Lung (tissue), 11 donors: ENCODE measurements at regions not wholly inside any gene's neighbourhood (a gene's known extent, or its start where the extent isn't known, plus 50 kb on each side); places are given as distances from the start of the nearest gene placed in this dataset.
A peak's percentile ranks its signal among the peaks of the same experiment; 100 is the strongest.

Source experiments
- ATAC-seq: fragments of 200-7000 bp; cut with Tn5 transposase; one replicate; pipeline ENCODE4 v1.9.1; 2020; ENCODE audit warnings: moderate number of reproducible peaks; ENCODE audit not compliant: insufficient read depth, low FRiP score
- DNase-seq, 3 donors: peaks; one replicate each; pipeline ENCODE4 v3.0.0-alpha.2; 2013 to 2017
- H3K27ac ChIP-seq, 2 donors: one replicate each; pipeline ENCODE4 v1.5.1; 2013; ENCODE audit warnings: mild to moderate bottlenecking in 2 of 2, moderate library complexity in 2 of 2, control low read depth in 1 of 2, inconsistent platforms in 1 of 2, low read depth in 1 of 2, low read length in 1 of 2
- H3K27me3 ChIP-seq, 3 donors: one replicate each; pipeline ENCODE4 v1.5.1; 2013; ENCODE audit warnings: low read length in 2 of 3; ENCODE audit not compliant: control insufficient read depth in 3 of 3, insufficient read depth in 3 of 3
- H3K36me3 ChIP-seq, 4 donors: one replicate each; pipeline ENCODE4 v1.5.1; 2013; ENCODE audit warnings: low read length in 4 of 4, mild to moderate bottlenecking in 1 of 4, moderate library complexity in 1 of 4; ENCODE audit not compliant: control insufficient read depth in 4 of 4, insufficient read depth in 4 of 4
- H3K4me1 ChIP-seq, 5 donors: one replicate each; pipeline ENCODE4 v1.5.1; 2013; ENCODE audit warnings: low read length in 5 of 5, mild to moderate bottlenecking in 2 of 5, moderate library complexity in 1 of 5; ENCODE audit not compliant: control insufficient read depth in 5 of 5, insufficient read depth in 5 of 5
- H3K4me3 ChIP-seq: one replicate; pipeline ENCODE4 v1.5.1; 2013; ENCODE audit warnings: mild to moderate bottlenecking, control low read depth, moderate library complexity
- H3K9ac ChIP-seq, 2 donors: one replicate each; pipeline ENCODE4 v1.5.1; 2013; ENCODE audit warnings: low read length in 2 of 2, control low read depth in 1 of 2; ENCODE audit not compliant: insufficient read depth in 1 of 2
- H3K9me3 ChIP-seq, 4 donors: one replicate each; pipeline ENCODE4 v1.5.1; 2013; ENCODE audit warnings: low read length in 3 of 4, mild to moderate bottlenecking in 1 of 4, moderate library complexity in 1 of 4; ENCODE audit not compliant: control insufficient read depth in 4 of 4, insufficient read depth in 3 of 4
- CTCF ChIP-seq: IDR thresholded peaks from 2 replicates; pipeline ENCODE4 v1.5.1; 2012; ENCODE audit warnings: mild to moderate bottlenecking; ENCODE audit errors: control extremely low read depth, extremely low read depth
- WGBS, 2 donors: extraction: QIAGEN DNeasy Blood & Tissue Kit; methylation state at CpG; one replicate each; pipeline ENCODE4 v1.1.7; 2013; 5-methylcytosine and 5-hydroxymethylcytosine counted together
- donor health status: control.
- donor health status: control.
- donor health status: Bipolar disorder and iron deficiency.
- donor health status: healthy.
- donor health status: DM: yes; HTN: yes; CAD: no.

- H3K36me3 ChIP-seq = no peaks in the 10 kb centered on the region
- no peaks in the 10 kb centered on the region for H3K4me1 ChIP-seq
- 84 to 85% methylated on average over 5 of the region's 5 CpGs for WGBS, 2 donors
- DNase-seq = no peak
- no peak for ATAC-seq
- peaks cover 0 to 4% (median 0%) of the 10 kb centered on the region in 4 donors for H3K9me3 ChIP-seq
- TF ChIP-seq CTCF = no peak
- H3K9ac ChIP-seq = no peak overlapping the region
- no peak overlapping the region for H3K4me3 ChIP-seq
- H3K27ac ChIP-seq = no peak overlapping the region
- peaks cover 0 to 6% (median 3%) of the 10 kb centered on the region in 3 donors for H3K27me3 ChIP-seq
These were observed 100.4 kb upstream of the IRX2 start for GRCh38 chr5:2851895-2852294.

- no peak for TF ChIP-seq CTCF
- no peak for ATAC-seq
These were observed 98.0 kb upstream of the IRX2 start for GRCh38 chr5:2849429-2849828.

GRCh38 chr5:2848619-2849018 lies 97.1 kb upstream of the IRX2 start:
- DNase-seq (peak in 2 of 3 donors; percentile 23 to 29), ATAC-seq (no peak)
- 64 to 72% methylated on average over 11 of the region's 11 CpGs for WGBS, 2 donors

More at GRCh38 chr5:2849429-2849828, 98.0 kb upstream of the IRX2 start:
- H3K9ac ChIP-seq = no peak overlapping the region
- peaks cover 0 to 6% (median 3%) of the 10 kb centered on the region in 3 donors for H3K27me3 ChIP-seq
- no peak overlapping the region for H3K4me3 ChIP-seq
- H3K9me3 ChIP-seq = peaks cover 0 to 2% (median 0%) of the 10 kb centered on the region in 4 donors
- DNase-seq = no peak
- no peaks in the 10 kb centered on the region for H3K36me3 ChIP-seq
- H3K27ac ChIP-seq = no peak overlapping the region
- WGBS, 2 donors = 80 to 86% methylated on average over 6 of the region's 6 CpGs
- H3K4me1 ChIP-seq = no peaks in the 10 kb centered on the region

More at GRCh38 chr5:2848619-2849018, 97.1 kb upstream of the IRX2 start:
- Histone ChIP-seq H3K27me3 (peaks cover 0 to 6% (median 3%) of the 10 kb centered on the region in 3 donors), H3K9ac (no peak overlapping the region), H3K9me3 (no peaks in the 10 kb centered on the region), H3K27ac (no peak overlapping the region), H3K4me1 (no peaks in the 10 kb centered on the region), H3K36me3 (no peaks in the 10 kb centered on the region), H3K4me3 (no peak overlapping the region)
- TF ChIP-seq CTCF = no peak
